ENCODE measurements at regions not wholly inside any gene's neighbourhood (a gene's known extent, or its start where the extent isn't known, plus 50 kb on each side); places are given as distances from the start of the nearest gene placed in this dataset.
"Not testable (repeated sequence)": the region's sequence is repeated elsewhere in the genome, so short reads cannot be mapped to it uniquely, and the experiment has no call there.

- not testable (repeated sequence) for H3K27me3 Mint-ChIP-seq, H3K9me3 Mint-ChIP-seq
Measured at GRCh38 chr21:8194042-8194441, 2327.3 kb upstream of the TPTE start.

GRCh38 chr21:8197377-8198027, 2323.9 kb upstream of the TPTE start:
- not testable (repeated sequence) for H3K27me3 Mint-ChIP-seq, H3K9me3 Mint-ChIP-seq

More at GRCh38 chr21:8194042-8194441, 2327.3 kb upstream of the TPTE start:
- peak; percentile 36 to 46 for ATAC-seq (ENCODE audit: low read depth in 2 of 2)
- H3K27ac Mint-ChIP-seq; H3K27me3 ChIP-seq (ENCODE audit: control insufficient read depth, insufficient read depth, low read length); H3K4me1 ChIP-seq (ENCODE audit: control insufficient read depth, insufficient read depth, low read length, poor library complexity, severe bottlenecking); H3K4me1 Mint-ChIP-seq; H3K36me3 Mint-ChIP-seq; H3K36me3 ChIP-seq (ENCODE audit: control insufficient read depth, insufficient read depth, low read length); H3K4me3 ChIP-seq (ENCODE audit: low read depth, low read length); H3K27ac ChIP-seq (ENCODE audit: insufficient read depth, low read length, poor library complexity, severe bottlenecking); H3K9me3 ChIP-seq (ENCODE audit: control insufficient read depth in 2 of 2, low read length in 2 of 2); H3K4me3 Mint-ChIP-seq; DNase-seq: not testable (repeated sequence)

GRCh38 chr21:8205094-8205891, 2316.1 kb upstream of the TPTE start:
- not testable (repeated sequence) for H3K9me3 Mint-ChIP-seq; H3K4me1 Mint-ChIP-seq; H3K36me3 Mint-ChIP-seq; DNase-seq; H3K4me1 ChIP-seq (ENCODE audit: control insufficient read depth, insufficient read depth, low read length, poor library complexity, severe bottlenecking); H3K27ac ChIP-seq (ENCODE audit: insufficient read depth, low read length, poor library complexity, severe bottlenecking); H3K4me3 ChIP-seq (ENCODE audit: low read depth, low read length); H3K36me3 ChIP-seq (ENCODE audit: control insufficient read depth, insufficient read depth, low read length); H3K4me3 Mint-ChIP-seq; H3K27me3 ChIP-seq (ENCODE audit: control insufficient read depth, insufficient read depth, low read length); H3K9me3 ChIP-seq (ENCODE audit: control insufficient read depth in 2 of 2, low read length in 2 of 2); H3K27ac Mint-ChIP-seq; H3K27me3 Mint-ChIP-seq
- ATAC-seq (ENCODE audit: low read depth in 2 of 2) = peak; percentile 74 to 91

More at GRCh38 chr21:8197377-8198027, 2323.9 kb upstream of the TPTE start:
- H3K36me3 ChIP-seq (ENCODE audit: control insufficient read depth, insufficient read depth, low read length); H3K4me1 Mint-ChIP-seq; H3K4me3 ChIP-seq (ENCODE audit: low read depth, low read length); H3K27ac Mint-ChIP-seq; H3K27ac ChIP-seq (ENCODE audit: insufficient read depth, low read length, poor library complexity, severe bottlenecking); H3K9me3 ChIP-seq (ENCODE audit: control insufficient read depth in 2 of 2, low read length in 2 of 2); H3K4me3 Mint-ChIP-seq; H3K36me3 Mint-ChIP-seq; DNase-seq; H3K27me3 ChIP-seq (ENCODE audit: control insufficient read depth, insufficient read depth, low read length); H3K4me1 ChIP-seq (ENCODE audit: control insufficient read depth, insufficient read depth, low read length, poor library complexity, severe bottlenecking): not testable (repeated sequence)
- peak; percentile 68 to 74 for ATAC-seq (ENCODE audit: low read depth in 2 of 2)

- H3K36me3 ChIP-seq (ENCODE audit: control insufficient read depth, insufficient read depth, low read length); H3K27me3 ChIP-seq (ENCODE audit: control insufficient read depth, insufficient read depth, low read length); ATAC-seq (ENCODE audit: low read depth in 2 of 2); H3K27ac Mint-ChIP-seq; H3K4me3 Mint-ChIP-seq; DNase-seq; H3K4me1 ChIP-seq (ENCODE audit: control insufficient read depth, insufficient read depth, low read length, poor library complexity, severe bottlenecking); H3K9me3 ChIP-seq (ENCODE audit: control insufficient read depth in 2 of 2, low read length in 2 of 2); H3K4me1 Mint-ChIP-seq; H3K9me3 Mint-ChIP-seq; H3K4me3 ChIP-seq (ENCODE audit: low read depth, low read length); H3K27ac ChIP-seq (ENCODE audit: insufficient read depth, low read length, poor library complexity, severe bottlenecking); H3K36me3 Mint-ChIP-seq; H3K27me3 Mint-ChIP-seq: not testable (repeated sequence)
Measured at GRCh38 chr21:8205892-8206188, 2315.5 kb upstream of the TPTE start.

GRCh38 chr21:8212986-8213550, 2308.3 kb upstream of the TPTE start:
- H3K36me3 ChIP-seq (ENCODE audit: control insufficient read depth, insufficient read depth, low read length); H3K4me1 Mint-ChIP-seq; H3K4me1 ChIP-seq (ENCODE audit: control insufficient read depth, insufficient read depth, low read length, poor library complexity, severe bottlenecking); H3K27ac ChIP-seq (ENCODE audit: insufficient read depth, low read length, poor library complexity, severe bottlenecking); H3K4me3 Mint-ChIP-seq; H3K27ac Mint-ChIP-seq; H3K27me3 Mint-ChIP-seq; H3K36me3 Mint-ChIP-seq; H3K9me3 Mint-ChIP-seq; H3K9me3 ChIP-seq (ENCODE audit: control insufficient read depth in 2 of 2, low read length in 2 of 2); H3K27me3 ChIP-seq (ENCODE audit: control insufficient read depth, insufficient read depth, low read length); ATAC-seq (ENCODE audit: low read depth in 2 of 2); H3K4me3 ChIP-seq (ENCODE audit: low read depth, low read length): not testable (repeated sequence)
- peak in 2 of 3 donors; percentile 29 to 64 for DNase-seq

- not testable (repeated sequence) for H3K27me3 Mint-ChIP-seq; H3K27me3 ChIP-seq (ENCODE audit: control insufficient read depth, insufficient read depth, low read length); H3K27ac Mint-ChIP-seq; H3K36me3 Mint-ChIP-seq; ATAC-seq (ENCODE audit: low read depth in 2 of 2); H3K4me3 ChIP-seq (ENCODE audit: low read depth, low read length); H3K9me3 ChIP-seq (ENCODE audit: control insufficient read depth in 2 of 2, low read length in 2 of 2); H3K4me3 Mint-ChIP-seq; H3K27ac ChIP-seq (ENCODE audit: insufficient read depth, low read length, poor library complexity, severe bottlenecking); H3K4me1 ChIP-seq (ENCODE audit: control insufficient read depth, insufficient read depth, low read length, poor library complexity, severe bottlenecking); DNase-seq; H3K36me3 ChIP-seq (ENCODE audit: control insufficient read depth, insufficient read depth, low read length); H3K9me3 Mint-ChIP-seq; H3K4me1 Mint-ChIP-seq
Measured at GRCh38 chr21:8214539-8214938, 2306.8 kb upstream of the TPTE start.

GRCh38 chr21:8229366-8230150, 2291.8 kb upstream of the TPTE start:
- H3K36me3 Mint-ChIP-seq; H3K36me3 ChIP-seq (ENCODE audit: control insufficient read depth, insufficient read depth, low read length); H3K9me3 ChIP-seq (ENCODE audit: control insufficient read depth in 2 of 2, low read length in 2 of 2); H3K27me3 ChIP-seq (ENCODE audit: control insufficient read depth, insufficient read depth, low read length); H3K4me1 Mint-ChIP-seq; H3K4me3 Mint-ChIP-seq; H3K27ac Mint-ChIP-seq; DNase-seq; H3K27ac ChIP-seq (ENCODE audit: insufficient read depth, low read length, poor library complexity, severe bottlenecking); H3K27me3 Mint-ChIP-seq; H3K4me3 ChIP-seq (ENCODE audit: low read depth, low read length); H3K4me1 ChIP-seq (ENCODE audit: control insufficient read depth, insufficient read depth, low read length, poor library complexity, severe bottlenecking): not testable (repeated sequence)
- H3K9me3 Mint-ChIP-seq = peaks cover 0 to 13% (median 9%) of the 10 kb centered on the region in 7 donors
- ATAC-seq (ENCODE audit: low read depth in 2 of 2) = peak; percentile 17 to 20
